HepG2 (cell line): ENCODE measurements at regions not wholly inside any gene's neighbourhood (a gene's known extent, or its start where the extent isn't known, plus 50 kb on each side); places are given as distances from the start of the nearest gene placed in this dataset.
A peak's percentile ranks its signal among the peaks of the same experiment; 100 is the strongest.

ENCODE experiments used
- CHCHD3 ChIP-seq: sonication (generic); formaldehyde crosslinking; IDR thresholded peaks from 2 replicates; pipeline ENCODE4 v1.8.0; 2022; ENCODE audit warnings: mild to moderate bottlenecking, missing genetic modification reagents, moderate library complexity
- CREB1 ChIP-seq, 2 experiments: fragments of 450-650 bp in 1 of 2; IDR thresholded peaks; 2 replicates each; pipeline ENCODE4 v1.6.1; 2016 to 2017; ENCODE audit warnings: control low read depth in 1 of 2, mild to moderate bottlenecking in 1 of 2, missing compliant biosample characterization in 1 of 2, missing genetic modification characterization in 1 of 2
- ELF1 ChIP-seq: sonication (generic); formaldehyde crosslinking; IDR thresholded peaks from 2 replicates; pipeline ENCODE4 v1.4.0; 2020; ENCODE audit warnings: missing genetic modification reagents
- FOXO1 ChIP-seq: sonication (generic); formaldehyde crosslinking; IDR thresholded peaks from 2 replicates; pipeline ENCODE4 v1.4.0; 2020; ENCODE audit warnings: missing genetic modification reagents
- HNF4A ChIP-seq: sonication (generic); formaldehyde crosslinking; IDR thresholded peaks from 2 replicates; pipeline ENCODE4 v1.4.0; 2020; ENCODE audit warnings: missing genetic modification reagents
- KLF6 ChIP-seq: IDR thresholded peaks from 2 replicates; pipeline ENCODE4 v1.8.0; 2016; ENCODE audit warnings: missing biosample characterization, missing genetic modification reagents
- POLR2A ChIP-seq, 2 experiments: IDR thresholded peaks; 2 replicates each; pipeline ENCODE4 v1.6.1; 2011; ENCODE audit warnings: low read depth in 2 of 2, low read length in 2 of 2, mild to moderate bottlenecking in 1 of 2, moderate library complexity in 1 of 2; ENCODE audit not compliant: insufficient read depth in 1 of 2
- RFX5 ChIP-seq: IDR thresholded peaks from 2 replicates; pipeline ENCODE4 v1.6.1; 2011; ENCODE audit warnings: low read depth, low read length, improper control_type of control experiment
- SP2 ChIP-seq: sonication (generic); formaldehyde crosslinking; IDR thresholded peaks from 2 replicates; pipeline ENCODE4 v1.5.1; 2020; ENCODE audit warnings: mild to moderate bottlenecking, missing genetic modification reagents
- SSRP1 ChIP-seq: IDR thresholded peaks from 2 replicates; pipeline ENCODE4 v1.6.1; 2016; ENCODE audit warnings: control low read depth
- TBX3 ChIP-seq: fragments of 450-650 bp; IDR thresholded peaks from 2 replicates; pipeline ENCODE4 v1.6.1; 2017; ENCODE audit warnings: antibody characterized with exemption, mild to moderate bottlenecking, inconsistent platforms, borderline replicate concordance
- THYN1 ChIP-seq: sonication (generic); formaldehyde crosslinking; IDR thresholded peaks from 2 replicates; pipeline ENCODE4 v1.8.1; 2023; ENCODE audit warnings: low read depth, mild to moderate bottlenecking, moderate library complexity, missing genetic modification reagents, borderline replicate concordance
- ZNF335 ChIP-seq: sonication (generic); formaldehyde crosslinking; IDR thresholded peaks from 2 replicates; pipeline ENCODE4 v1.4.0; 2020; ENCODE audit warnings: missing genetic modification reagents
- ZNF615 ChIP-seq: sonication (generic); formaldehyde crosslinking; IDR thresholded peaks from 2 replicates; pipeline ENCODE4 v1.5.0; 2020; ENCODE audit warnings: mild to moderate bottlenecking, missing genetic modification reagents, borderline replicate concordance
- TF ChIP-seq, protein P1 (sequence below): IDR thresholded peaks from 2 replicates; pipeline ENCODE4 v1.6.1; 2016; ENCODE audit warnings: missing compliant biosample characterization, missing genetic modification reagents, borderline replicate concordance
- TF ChIP-seq, protein P2 (sequence below): sonication (generic); formaldehyde crosslinking; IDR thresholded peaks from 2 replicates; pipeline ENCODE4 v1.8.1; 2023; ENCODE audit warnings: mild to moderate bottlenecking, moderate library complexity, missing genetic modification reagents
- TF ChIP-seq, protein P3 (sequence below): sonication (generic); formaldehyde crosslinking; conservative IDR thresholded peaks from 2 replicates; pipeline ENCODE4 v1.8.0; 2022; ENCODE audit warnings: missing genetic modification reagents
- TF ChIP-seq, protein P4 (sequence below): sonication (generic); formaldehyde crosslinking; IDR thresholded peaks from 2 replicates; pipeline ENCODE4 v1.4.0; 2020; ENCODE audit warnings: missing genetic modification reagents

DNA sequence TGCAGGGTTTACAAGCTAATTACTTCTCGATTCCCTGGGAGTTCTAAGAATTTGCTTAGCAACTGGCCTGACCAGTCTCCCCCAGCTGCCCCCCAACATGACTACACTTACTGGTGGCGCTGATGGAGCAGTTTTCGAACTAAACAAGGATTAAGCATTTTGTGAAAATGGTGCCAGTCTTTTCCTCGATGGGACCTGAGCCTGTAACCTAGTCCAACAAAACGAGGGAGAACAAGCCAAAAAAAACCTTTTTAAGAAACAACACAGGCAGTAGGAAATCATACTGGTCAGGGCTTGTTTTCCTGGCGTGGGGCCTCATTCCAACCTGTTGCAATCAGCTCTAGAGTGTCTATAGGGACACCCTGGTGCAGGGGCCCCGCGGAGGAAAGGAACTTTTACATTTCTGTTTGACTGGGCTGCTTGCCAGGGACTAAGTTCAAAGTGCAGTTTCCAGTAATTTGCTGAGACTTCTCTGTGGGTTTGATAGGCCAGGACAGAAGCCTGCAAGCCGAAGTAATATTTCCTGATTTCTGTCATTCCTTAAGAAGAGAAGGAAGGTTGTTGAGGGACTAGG, 158.7 kb downstream of the SPRY1 start (continued):
- TF ChIP-seq, protein P1, sequence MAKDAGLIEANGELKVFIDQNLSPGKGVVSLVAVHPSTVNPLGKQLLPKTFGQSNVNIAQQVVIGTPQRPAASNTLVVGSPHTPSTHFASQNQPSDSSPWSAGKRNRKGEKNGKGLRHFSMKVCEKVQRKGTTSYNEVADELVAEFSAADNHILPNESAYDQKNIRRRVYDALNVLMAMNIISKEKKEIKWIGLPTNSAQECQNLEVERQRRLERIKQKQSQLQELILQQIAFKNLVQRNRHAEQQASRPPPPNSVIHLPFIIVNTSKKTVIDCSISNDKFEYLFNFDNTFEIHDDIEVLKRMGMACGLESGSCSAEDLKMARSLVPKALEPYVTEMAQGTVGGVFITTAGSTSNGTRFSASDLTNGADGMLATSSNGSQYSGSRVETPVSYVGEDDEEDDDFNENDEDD (CRISPR knock-in tag) = no peak
- 0 out of 2 replicates have a peak, but pooled peaks have one; percentile 51 for TF ChIP-seq THYN1
- no peak for TF ChIP-seq CHCHD3
- TF ChIP-seq POLR2A (IDR thresholded peaks at IDR 0.05; ENCODE audit: insufficient read depth in 1 of 2, low read depth in 2 of 2, low read length in 2 of 2) = peak in 1 of 2 experiments; percentile 59; a peak in 2 of 4 replicates
- TF ChIP-seq ELF1 (CRISPR knock-in tag) = peak; percentile 55; the same call in 1 of the 2 replicates
- no peak for TF ChIP-seq RFX5
- TF ChIP-seq SP2 (CRISPR knock-in tag) = no peak
- TF ChIP-seq, protein P2, sequence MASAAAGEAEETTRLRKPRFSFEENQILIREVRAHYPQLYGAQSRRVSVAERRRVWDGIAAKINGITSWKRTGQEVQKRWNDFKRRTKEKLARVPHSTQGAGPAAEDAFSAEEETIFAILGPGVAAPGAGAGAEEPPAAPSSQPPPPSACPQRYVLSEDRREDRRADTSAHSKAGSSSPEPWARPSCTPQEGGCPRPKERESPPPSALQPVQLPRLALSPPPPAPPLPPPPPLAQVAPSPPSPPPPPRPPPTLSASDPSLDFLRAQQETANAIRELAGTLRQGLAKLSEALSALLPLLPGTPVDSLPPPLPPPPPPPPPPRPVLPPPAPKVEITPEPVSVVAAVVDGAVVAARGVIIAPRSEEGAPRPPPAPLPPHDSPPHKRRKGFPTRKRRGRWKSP (CRISPR knock-in tag) = no peak
- TF ChIP-seq FOXO1 (CRISPR knock-in tag) = peak; percentile 97
- no peak for TF ChIP-seq ZNF615 (CRISPR knock-in tag)
- TF ChIP-seq, protein P3, sequence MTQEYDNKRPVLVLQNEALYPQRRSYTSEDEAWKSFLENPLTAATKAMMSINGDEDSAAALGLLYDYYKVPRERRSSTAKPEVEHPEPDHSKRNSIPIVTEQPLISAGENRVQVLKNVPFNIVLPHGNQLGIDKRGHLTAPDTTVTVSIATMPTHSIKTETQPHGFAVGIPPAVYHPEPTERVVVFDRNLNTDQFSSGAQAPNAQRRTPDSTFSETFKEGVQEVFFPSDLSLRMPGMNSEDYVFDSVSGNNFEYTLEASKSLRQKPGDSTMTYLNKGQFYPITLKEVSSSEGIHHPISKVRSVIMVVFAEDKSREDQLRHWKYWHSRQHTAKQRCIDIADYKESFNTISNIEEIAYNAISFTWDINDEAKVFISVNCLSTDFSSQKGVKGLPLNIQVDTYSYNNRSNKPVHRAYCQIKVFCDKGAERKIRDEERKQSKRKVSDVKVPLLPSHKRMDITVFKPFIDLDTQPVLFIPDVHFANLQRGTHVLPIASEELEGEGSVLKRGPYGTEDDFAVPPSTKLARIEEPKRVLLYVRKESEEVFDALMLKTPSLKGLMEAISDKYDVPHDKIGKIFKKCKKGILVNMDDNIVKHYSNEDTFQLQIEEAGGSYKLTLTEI = no peak
- TF ChIP-seq KLF6 (CRISPR knock-in tag) = peak; percentile 87
- peak; percentile 96 for TF ChIP-seq TBX3
- no peak for TF ChIP-seq CREB1 (IDR thresholded peaks at IDR 0.05)
- TF ChIP-seq CREB1 (CRISPR knock-in tag; IDR thresholded peaks at IDR 0.05) = 0 out of 2 replicates have a peak, but pooled peaks have one; percentile 34
- TF ChIP-seq SSRP1 (CRISPR knock-in tag) = 0 out of 2 replicates have a peak, but pooled peaks have one; percentile 10
- peak; percentile 91; the same call in 1 of the 2 replicates for TF ChIP-seq ZNF335 (CRISPR knock-in tag)
- TF ChIP-seq HNF4A (CRISPR knock-in tag) = peak; percentile 97
- TF ChIP-seq, protein P4, sequence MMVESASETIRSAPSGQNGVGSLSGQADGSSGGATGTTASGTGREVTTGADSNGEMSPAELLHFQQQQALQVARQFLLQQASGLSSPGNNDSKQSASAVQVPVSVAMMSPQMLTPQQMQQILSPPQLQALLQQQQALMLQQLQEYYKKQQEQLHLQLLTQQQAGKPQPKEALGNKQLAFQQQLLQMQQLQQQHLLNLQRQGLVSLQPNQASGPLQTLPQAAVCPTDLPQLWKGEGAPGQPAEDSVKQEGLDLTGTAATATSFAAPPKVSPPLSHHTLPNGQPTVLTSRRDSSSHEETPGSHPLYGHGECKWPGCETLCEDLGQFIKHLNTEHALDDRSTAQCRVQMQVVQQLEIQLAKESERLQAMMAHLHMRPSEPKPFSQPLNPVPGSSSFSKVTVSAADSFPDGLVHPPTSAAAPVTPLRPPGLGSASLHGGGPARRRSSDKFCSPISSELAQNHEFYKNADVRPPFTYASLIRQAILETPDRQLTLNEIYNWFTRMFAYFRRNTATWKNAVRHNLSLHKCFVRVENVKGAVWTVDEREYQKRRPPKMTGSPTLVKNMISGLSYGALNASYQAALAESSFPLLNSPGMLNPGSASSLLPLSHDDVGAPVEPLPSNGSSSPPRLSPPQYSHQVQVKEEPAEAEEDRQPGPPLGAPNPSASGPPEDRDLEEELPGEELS = peak; percentile 96
